Liver (tissue), 8 donors: ENCODE measurements at regions not wholly inside any gene's neighbourhood (a gene's known extent, or its start where the extent isn't known, plus 50 kb on each side); places are given as distances from the start of the nearest gene placed in this dataset.

Experiments
- DNase-seq: peaks from one replicate; pipeline ENCODE4 v3.0.0-alpha.2; 2017; ENCODE audit warnings: low spot score
- H3K27ac ChIP-seq, 2 donors: one replicate each; pipeline ENCODE4 v1.7.0; 2013; ENCODE audit warnings: inconsistent platforms in 2 of 2, low read length in 2 of 2, control low read depth in 1 of 2, low read depth in 1 of 2, mild to moderate bottlenecking in 1 of 2
- H3K27me3 ChIP-seq, 4 donors: one replicate each; pipeline versions ENCODE4 v1.6.1 to v1.7.0; 2013; ENCODE audit warnings: low read length in 3 of 4, inconsistent platforms in 1 of 4, mild to moderate bottlenecking in 1 of 4, moderate library complexity in 1 of 4; ENCODE audit not compliant: control insufficient read depth in 4 of 4, insufficient read depth in 4 of 4
- H3K36me3 ChIP-seq, 4 donors: one replicate each; pipeline versions ENCODE4 v1.6.1 to v1.7.0; 2013; ENCODE audit warnings: low read length in 3 of 4, mild to moderate bottlenecking in 3 of 4, low read depth in 1 of 4, moderate library complexity in 1 of 4; ENCODE audit not compliant: control insufficient read depth in 4 of 4, insufficient read depth in 3 of 4
- H3K4me1 ChIP-seq, 4 donors: one replicate each; pipeline versions ENCODE4 v1.6.1 to v1.7.0; 2013; ENCODE audit warnings: low read length in 3 of 4, mild to moderate bottlenecking in 3 of 4, moderate library complexity in 1 of 4; ENCODE audit not compliant: control insufficient read depth in 4 of 4, insufficient read depth in 4 of 4
- H3K4me3 ChIP-seq, 3 donors: one replicate each; pipeline versions ENCODE4 v1.6.1 to v1.7.0; 2013; ENCODE audit warnings: low read length in 3 of 3, control low read depth in 1 of 3, low read depth in 1 of 3, mild to moderate bottlenecking in 1 of 3
- H3K9ac ChIP-seq, 2 donors: one replicate each; pipeline ENCODE4 v1.7.0; 2013; ENCODE audit warnings: low read length in 2 of 2, mild to moderate bottlenecking in 2 of 2, moderate library complexity in 2 of 2, control low read depth in 1 of 2, low read depth in 1 of 2
- H3K9me3 ChIP-seq, 4 donors: one replicate each; pipeline versions ENCODE4 v1.6.1 to v1.7.0; 2013; ENCODE audit warnings: low read length in 3 of 4; ENCODE audit not compliant: control insufficient read depth in 4 of 4
- CTCF ChIP-seq: fragments of 150-350 bp; IDR thresholded peaks from 2 replicates; pipeline ENCODE4 v1.5.1; 2017; ENCODE audit warnings: improper control_type of control experiment, low read depth, low read length; ENCODE audit not compliant: missing input control
- EGR1 ChIP-seq, 2 donors: IDR thresholded peaks; 2 replicates each; pipeline ENCODE4 v1.6.1; 2016 to 2018; ENCODE audit warnings: antibody characterized with exemption in 2 of 2, low read depth in 2 of 2
- FOXA1 ChIP-seq: IDR thresholded peaks from 2 replicates; pipeline ENCODE4 v1.6.1; 2016; ENCODE audit warnings: antibody characterized with exemption
- FOXA2 ChIP-seq: IDR thresholded peaks from 2 replicates; pipeline ENCODE4 v1.6.1; 2016; ENCODE audit warnings: antibody characterized with exemption
- GABPA ChIP-seq, 2 donors: IDR thresholded peaks in 1 of 2; conservative IDR thresholded peaks in 1 of 2; 2 replicates each; pipeline ENCODE4 v1.6.1; 2016; ENCODE audit warnings: antibody characterized with exemption in 2 of 2, mild to moderate bottlenecking in 1 of 2, moderate library complexity in 1 of 2
- HNF4G ChIP-seq: IDR thresholded peaks from 2 replicates; pipeline ENCODE4 v1.6.1; 2016; ENCODE audit warnings: antibody characterized with exemption
- JUND ChIP-seq, 2 donors: IDR thresholded peaks; 2 replicates each; pipeline ENCODE4 v1.6.1; 2016; ENCODE audit warnings: antibody characterized with exemption in 2 of 2
- RAD21 ChIP-seq, 2 donors: IDR thresholded peaks; 2 replicates each; pipeline ENCODE4 v1.6.1; 2016; ENCODE audit warnings: antibody characterized with exemption in 2 of 2, mild to moderate bottlenecking in 2 of 2
- REST ChIP-seq: IDR thresholded peaks from 2 replicates; pipeline ENCODE4 v1.6.1; 2016; ENCODE audit warnings: antibody characterized with exemption, mild to moderate bottlenecking
- SP1 ChIP-seq: IDR thresholded peaks from 2 replicates; pipeline ENCODE4 v1.6.1; 2018; ENCODE audit warnings: antibody characterized with exemption, mild to moderate bottlenecking
- TAF1 ChIP-seq: conservative IDR thresholded peaks from 2 replicates; pipeline ENCODE4 v1.6.1; 2016; ENCODE audit warnings: antibody characterized with exemption, mild to moderate bottlenecking
- YY1 ChIP-seq: IDR thresholded peaks from 2 replicates; pipeline ENCODE4 v1.6.1; 2016; ENCODE audit warnings: antibody characterized with exemption, mild to moderate bottlenecking
- ZBTB33 ChIP-seq: IDR thresholded peaks from 2 replicates; pipeline ENCODE4 v1.6.1; 2016; ENCODE audit warnings: antibody characterized with exemption
- WGBS: extraction: QIAGEN DNeasy Blood & Tissue Kit; methylation state at CpG from one replicate; pipeline ENCODE4 v1.1.7; 2013; 5-methylcytosine and 5-hydroxymethylcytosine counted together
- donor health status: healthy.
- donor health status: healthy.
- donor health status: healthy.
- donor health status: healthy.
- donor health status: healthy.

GRCh38 chr16:17992416-17992815 is 344.1 kb downstream of the NPIPA8 start:
- TF ChIP-seq FOXA1, result no peak
- TF ChIP-seq YY1, result no peak
- no peak for TF ChIP-seq CTCF
- TF ChIP-seq FOXA2, result no peak
- no peak for TF ChIP-seq GABPA (IDR thresholded peaks at IDR 0.05 in 1 of 2, conservative IDR thresholded peaks at IDR 0.05 in 1 of 2)
- TF ChIP-seq RAD21 (IDR thresholded peaks at IDR 0.05), result no peak
- no peak for TF ChIP-seq HNF4G
- no peak for TF ChIP-seq REST
- TF ChIP-seq TAF1, result no peak
- TF ChIP-seq ZBTB33, result no peak
- no peak for TF ChIP-seq EGR1 (IDR thresholded peaks at IDR 0.05; ENCODE audit: low read depth in 2 of 2)
- TF ChIP-seq SP1, result no peak
- no peak for TF ChIP-seq JUND (IDR thresholded peaks at IDR 0.05)
- DNase-seq, result no peak
- peaks cover 0 to 5% (median 0%) of the 10 kb centered on the region in 4 donors for H3K4me1 ChIP-seq
- no peak overlapping the region for H3K9ac ChIP-seq
- no peak overlapping the region for H3K27ac ChIP-seq
- no peaks in the 10 kb centered on the region for H3K27me3 ChIP-seq
- no peak overlapping the region for H3K4me3 ChIP-seq
- H3K9me3 ChIP-seq, result no peaks in the 10 kb centered on the region
- H3K36me3 ChIP-seq, result no peaks in the 10 kb centered on the region

GRCh38 chr16:17989255-17989654 is 347.3 kb downstream of the NPIPA8 start:
- 91% methylated on average over 4 of the region's 4 CpGs for WGBS
- no peak overlapping the region for H3K4me3 ChIP-seq
- no peak for TF ChIP-seq TAF1
- no peak for TF ChIP-seq EGR1 (IDR thresholded peaks at IDR 0.05; ENCODE audit: low read depth in 2 of 2)

More at GRCh38 chr16:17989255-17989654, 347.3 kb downstream of the NPIPA8 start:
- no peaks in the 10 kb centered on the region for H3K27me3 ChIP-seq
- peaks cover 0 to 5% (median under 1%) of the 10 kb centered on the region in 4 donors for H3K4me1 ChIP-seq
- no peak overlapping the region for H3K9ac ChIP-seq
- no peak overlapping the region for H3K27ac ChIP-seq
- DNase-seq, result no peak
- no peaks in the 10 kb centered on the region for H3K9me3 ChIP-seq
- H3K36me3 ChIP-seq, result no peaks in the 10 kb centered on the region
